Stomach (tissue), 8 donors: ENCODE measurements at regions not wholly inside any gene's neighbourhood (a gene's known extent, or its start where the extent isn't known, plus 50 kb on each side); places are given as distances from the start of the nearest gene placed in this dataset.

Experiments used
- DNase-seq, 2 donors: peaks; one replicate each; pipeline versions ENCODE4 v3.0.0 to v3.0.0-alpha.2; 2013 to 2019
- H3K27ac ChIP-seq, 5 donors: fragments of 200-600 bp in 4 of 5; sonication (generic) in 4 of 5; one replicate each; pipeline ENCODE4 v1.5.1; 2013 to 2019; ENCODE audit warnings: mild to moderate bottlenecking in 1 of 5, moderate library complexity in 1 of 5
- H3K27me3 ChIP-seq, 3 donors: fragments of 200-600 bp; sonication (generic); one replicate each; pipeline ENCODE4 v1.5.1; 2017 to 2019; ENCODE audit warnings: mixed run types in 1 of 3
- H3K36me3 ChIP-seq, 4 donors: fragments of 200-600 bp; sonication (generic); 1 replicate in 3 of 4; 2 replicates in 1 of 4; pipeline ENCODE4 v1.5.1; 2016 to 2019
- H3K4me1 ChIP-seq, 4 donors: fragments of 200-600 bp; sonication (generic); one replicate each; pipeline ENCODE4 v1.5.1; 2016 to 2019
- H3K4me3 ChIP-seq, 4 donors: fragments of 200-600 bp; sonication (generic) in 3 of 4; one replicate each; pipeline ENCODE4 v1.5.1; 2016 to 2019; ENCODE audit warnings: mild to moderate bottlenecking in 1 of 4
- H3K9me3 ChIP-seq, 4 donors: fragments of 200-600 bp; sonication (generic); one replicate each; pipeline ENCODE4 v1.5.1; 2016 to 2019
- EP300 ChIP-seq: sonication (generic); formaldehyde crosslinking; IDR thresholded peaks from one replicate; pipeline ENCODE4 v1.6.1; 2017; ENCODE audit warnings: antibody characterized with exemption
- POLR2A ChIP-seq, 4 donors: fragments of 450-650 bp; IDR thresholded peaks; one replicate each; pipeline ENCODE4 v1.6.1; 2016; ENCODE audit warnings: antibody characterized with exemption in 4 of 4, control low read depth in 2 of 4, mild to moderate bottlenecking in 1 of 4, moderate library complexity in 1 of 4
- POLR2AphosphoS5 ChIP-seq, 3 donors: sonication (generic); formaldehyde crosslinking; IDR thresholded peaks; one replicate each; pipeline ENCODE4 v1.6.1; 2016; ENCODE audit warnings: antibody characterized with exemption in 3 of 3
- WGBS, 5 donors: extraction: QIAGEN DNeasy Blood & Tissue Kit in 3 of 5; methylation state at CpG; one replicate each; pipeline versions ENCODE4 v1.1.5 to v1.1.7; 2013 to 2018; 5-methylcytosine and 5-hydroxymethylcytosine counted together
- intact Hi-C: fragments of 100-400 bp; cut with DNase I; formaldehyde crosslinking; loops from one replicate; pipeline ENCODE4 v1.15.1; 2023; ENCODE audit warnings: low total_unique reads
- TF ChIP-seq, protein P1 (sequence below), 7 experiments: fragments of 450-650 bp in 4 of 7; fragments of 200-600 bp in 3 of 7; sonication (generic) in 3 of 7; IDR thresholded peaks; one replicate each; pipeline ENCODE4 v1.5.1; 2016 to 2019; ENCODE audit warnings: antibody characterized with exemption in 7 of 7, control low read depth in 2 of 7, mild to moderate bottlenecking in 1 of 7
- donor health status: healthy with polysubstance abuse.
- donor health status: Bipolar disorder and iron deficiency.
- donor health status: healthy.

DNA sequence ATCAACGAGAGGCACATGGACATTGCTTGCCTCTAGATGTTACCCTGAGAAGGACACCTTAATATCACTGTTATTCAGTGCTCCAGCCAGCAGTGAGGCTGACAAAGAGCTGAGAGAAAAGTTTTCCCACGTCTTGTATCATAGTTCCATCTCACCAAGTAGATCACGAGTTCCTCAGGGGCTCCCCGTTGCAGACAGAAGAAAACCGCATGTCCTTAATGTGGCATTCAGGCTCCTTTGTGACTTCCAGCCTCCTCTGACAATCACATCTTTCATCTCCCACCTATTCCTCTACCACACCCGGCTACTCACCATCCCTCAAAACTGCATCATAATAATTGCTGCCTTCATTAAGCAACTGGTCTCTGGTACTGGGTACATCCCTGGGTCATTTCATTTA is 75.3 kb downstream of the DMRTA2 start:
- no peaks in the 10 kb centered on the region for H3K4me1 ChIP-seq
- peaks cover 0 to 8% (median 3%) of the 10 kb centered on the region in 4 donors for H3K9me3 ChIP-seq
- TF ChIP-seq EP300 (no peak), POLR2A (IDR thresholded peaks at IDR 0.05) (no peak), POLR2AphosphoS5 (IDR thresholded peaks at IDR 0.05) (no peak)
- TF ChIP-seq, protein P1, sequence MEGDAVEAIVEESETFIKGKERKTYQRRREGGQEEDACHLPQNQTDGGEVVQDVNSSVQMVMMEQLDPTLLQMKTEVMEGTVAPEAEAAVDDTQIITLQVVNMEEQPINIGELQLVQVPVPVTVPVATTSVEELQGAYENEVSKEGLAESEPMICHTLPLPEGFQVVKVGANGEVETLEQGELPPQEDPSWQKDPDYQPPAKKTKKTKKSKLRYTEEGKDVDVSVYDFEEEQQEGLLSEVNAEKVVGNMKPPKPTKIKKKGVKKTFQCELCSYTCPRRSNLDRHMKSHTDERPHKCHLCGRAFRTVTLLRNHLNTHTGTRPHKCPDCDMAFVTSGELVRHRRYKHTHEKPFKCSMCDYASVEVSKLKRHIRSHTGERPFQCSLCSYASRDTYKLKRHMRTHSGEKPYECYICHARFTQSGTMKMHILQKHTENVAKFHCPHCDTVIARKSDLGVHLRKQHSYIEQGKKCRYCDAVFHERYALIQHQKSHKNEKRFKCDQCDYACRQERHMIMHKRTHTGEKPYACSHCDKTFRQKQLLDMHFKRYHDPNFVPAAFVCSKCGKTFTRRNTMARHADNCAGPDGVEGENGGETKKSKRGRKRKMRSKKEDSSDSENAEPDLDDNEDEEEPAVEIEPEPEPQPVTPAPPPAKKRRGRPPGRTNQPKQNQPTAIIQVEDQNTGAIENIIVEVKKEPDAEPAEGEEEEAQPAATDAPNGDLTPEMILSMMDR (IDR thresholded peaks at IDR 0.05), result no peak
- H3K4me3 ChIP-seq, result no peak overlapping the region
- H3K27me3 ChIP-seq, result peaks cover 0 to 59% (median 0%) of the 10 kb centered on the region in 3 donors
- WGBS, 5 donors, result 40 to 79% (median 65%) methylated on average over 6 of the region's 6 CpGs
- H3K36me3 ChIP-seq, result no peaks in the 10 kb centered on the region
- no peak for DNase-seq
- intact Hi-C loops, result no loop called here
- no peak overlapping the region for H3K27ac ChIP-seq

DNA sequence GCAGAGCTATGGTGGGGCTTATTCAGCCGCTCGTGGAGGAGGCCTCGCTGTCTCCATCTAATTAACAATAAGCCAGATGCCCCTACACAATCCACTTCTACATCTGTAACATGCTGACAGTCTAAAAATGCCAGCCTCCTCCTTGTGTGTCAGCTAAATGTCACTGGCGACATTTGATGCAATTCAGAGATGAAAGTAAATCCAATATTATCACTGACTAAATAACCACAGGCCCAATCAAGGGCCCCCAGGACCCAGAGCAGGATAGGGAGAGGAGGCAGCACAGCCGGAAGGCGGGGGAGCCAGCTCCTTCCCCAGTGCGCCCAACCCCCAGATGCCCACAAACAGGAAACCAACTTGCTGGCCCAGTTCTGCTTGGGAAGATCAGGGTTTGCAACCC is 76.6 kb downstream of the DMRTA2 start:
- H3K27me3 ChIP-seq, result peaks cover 0 to 67% (median 4%) of the 10 kb centered on the region in 3 donors
- H3K4me1 ChIP-seq, result no peaks in the 10 kb centered on the region
- intact Hi-C loops, result no loop called here
- H3K9me3 ChIP-seq, result peaks cover 0 to 8% (median 3%) of the 10 kb centered on the region in 4 donors
- TF ChIP-seq POLR2A (IDR thresholded peaks at IDR 0.05), result no peak
- TF ChIP-seq POLR2AphosphoS5 (IDR thresholded peaks at IDR 0.05), result no peak
- TF ChIP-seq, protein P1 (IDR thresholded peaks at IDR 0.05), result no peak
- no peak for TF ChIP-seq EP300
- H3K27ac ChIP-seq, result no peak overlapping the region
- H3K36me3 ChIP-seq, result no peaks in the 10 kb centered on the region
- H3K4me3 ChIP-seq, result no peak overlapping the region
- no peak for DNase-seq
- WGBS, 5 donors, result 51 to 73% (median 71%) methylated on average over 7 of the region's 7 CpGs

DNA sequence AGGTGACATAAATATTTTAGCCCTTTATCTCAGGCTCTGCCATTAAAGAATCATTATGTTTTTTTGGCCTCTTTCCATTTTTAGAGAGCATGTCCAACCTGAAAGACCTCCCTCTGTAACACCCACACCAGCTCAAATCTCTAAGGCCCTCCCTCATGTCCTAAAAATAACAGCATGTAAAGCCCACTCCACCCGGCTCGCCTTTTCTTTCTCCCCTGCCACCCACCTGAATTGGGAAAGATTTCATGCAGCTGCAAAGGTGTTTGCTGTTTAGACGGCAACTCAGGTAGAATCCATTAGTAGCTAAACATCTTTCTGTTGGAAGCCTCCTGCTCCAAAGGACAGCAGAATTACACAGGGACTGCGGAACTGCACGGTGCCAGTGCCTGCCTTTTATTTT is 79.9 kb downstream of the DMRTA2 start:
- Histone ChIP-seq H3K27me3 (peaks cover 0 to 65% (median 10%) of the 10 kb centered on the region in 3 donors), H3K4me3 (no peak overlapping the region), H3K36me3 (no peaks in the 10 kb centered on the region), H3K9me3 (peaks cover 0 to 8% (median 3%) of the 10 kb centered on the region in 4 donors), H3K4me1 (no peaks in the 10 kb centered on the region), H3K27ac (no peak overlapping the region)
- WGBS, 5 donors, result 28 to 43% (median 30%) methylated on average over 5 of the region's 5 CpGs
- DNase-seq, result no peak
- TF ChIP-seq POLR2AphosphoS5 (IDR thresholded peaks at IDR 0.05), result no peak
- no peak for TF ChIP-seq POLR2A (IDR thresholded peaks at IDR 0.05)
- TF ChIP-seq, protein P1 (IDR thresholded peaks at IDR 0.05), result no peak
- no peak for TF ChIP-seq EP300
- intact Hi-C loops, result no loop called here

DNA sequence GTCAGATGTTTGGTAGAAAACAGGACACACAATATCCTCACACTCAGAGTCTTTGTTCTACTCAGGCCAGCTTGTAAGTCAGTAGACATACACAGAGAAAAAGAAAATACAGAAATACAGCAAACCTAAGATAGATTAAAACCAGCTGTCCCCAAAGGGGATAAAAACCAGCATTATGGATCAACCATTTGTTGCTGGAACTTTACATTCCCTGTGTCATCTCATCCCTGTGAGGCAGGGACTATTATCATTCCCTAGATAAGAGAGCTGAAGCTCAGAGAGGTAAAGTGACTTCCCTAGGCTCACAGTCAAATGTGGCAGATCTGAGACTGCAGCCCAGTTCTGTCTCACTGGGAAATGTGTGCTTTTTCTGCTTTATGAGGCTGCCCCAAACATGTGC is 80.7 kb downstream of the DMRTA2 start:
- no peak for DNase-seq
- Histone ChIP-seq H3K36me3 (no peaks in the 10 kb centered on the region), H3K4me1 (no peaks in the 10 kb centered on the region), H3K4me3 (no peak overlapping the region), H3K27ac (no peak overlapping the region), H3K27me3 (peaks cover 0 to 58% (median 10%) of the 10 kb centered on the region in 3 donors), H3K9me3 (peaks cover 0 to 8% (median 3%) of the 10 kb centered on the region in 4 donors)
- TF ChIP-seq EP300 (no peak), POLR2A (IDR thresholded peaks at IDR 0.05) (no peak), POLR2AphosphoS5 (IDR thresholded peaks at IDR 0.05) (no peak)
- intact Hi-C loops, result no loop called here

DNA sequence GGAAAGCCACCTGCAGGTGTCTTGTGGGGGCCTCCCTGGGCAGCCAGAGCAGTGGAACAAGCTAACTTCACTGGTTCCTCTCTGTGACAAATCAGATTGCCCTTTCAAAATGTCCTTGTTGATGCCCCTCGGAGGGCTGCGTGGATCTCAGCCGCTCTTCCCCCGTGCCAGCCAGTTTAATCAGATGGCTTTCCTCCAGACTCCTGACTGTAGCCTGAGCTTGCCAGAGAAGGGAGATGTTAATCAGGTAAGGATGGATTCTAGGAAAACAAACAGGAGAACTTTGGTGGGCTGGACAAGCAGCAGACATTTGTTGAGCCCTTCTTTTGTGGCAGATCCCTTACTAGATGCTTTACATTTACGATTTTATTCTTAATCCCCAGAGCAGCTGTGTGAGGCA is 88.2 kb downstream of the DMRTA2 start:
- no peak overlapping the region for H3K4me3 ChIP-seq
- no peaks in the 10 kb centered on the region for H3K9me3 ChIP-seq
- 60 to 73% (median 71%) methylated on average over 5 of the region's 5 CpGs for WGBS, 5 donors
- peaks cover 4 to 50% (median 27%) of the 10 kb centered on the region in 3 donors for H3K27me3 ChIP-seq
- TF ChIP-seq EP300 (no peak), POLR2A (IDR thresholded peaks at IDR 0.05) (no peak), POLR2AphosphoS5 (IDR thresholded peaks at IDR 0.05) (no peak)
- TF ChIP-seq, protein P1 (IDR thresholded peaks at IDR 0.05), result no peak
- no peaks in the 10 kb centered on the region for H3K36me3 ChIP-seq
- no peak overlapping the region for H3K27ac ChIP-seq
- DNase-seq, result no peak
- peaks cover 12 to 15% (median 14%) of the 10 kb centered on the region in 4 donors for H3K4me1 ChIP-seq
- intact Hi-C loops, result no loop called here
